Epithelial cell of proximal tubule (primary cell): ENCODE measurements at regions not wholly inside any gene's neighbourhood (a gene's known extent, or its start where the extent isn't known, plus 50 kb on each side); places are given as distances from the start of the nearest gene placed in this dataset.

Experiments
- DNase-seq: peaks from one replicate; pipeline ENCODE4 v3.0.0-alpha.2; 2011; ENCODE audit warnings: low read depth
- H3K4me3 ChIP-seq: 2 replicates; pipeline ENCODE4 v1.5.1; 2011; ENCODE audit warnings: low read depth, mild to moderate bottlenecking, low read length
- CTCF ChIP-seq: conservative IDR thresholded peaks from 2 replicates; pipeline ENCODE4 v1.5.1; 2012; ENCODE audit warnings: low read depth, mild to moderate bottlenecking, low read length

- no peak for DNase-seq
- H3K4me3 ChIP-seq = no peak overlapping the region
- TF ChIP-seq CTCF = peak; percentile 6
Measured at GRCh38 chr17:77427391-77427991, 286.7 kb downstream of the SEC14L1 start.

- DNase-seq = no peak
- H3K4me3 ChIP-seq = no peak overlapping the region
- TF ChIP-seq CTCF = no peak
Measured at GRCh38 chr17:77428020-77428748, 287.4 kb downstream of the SEC14L1 start.

- H3K4me3 ChIP-seq = no peak overlapping the region
- DNase-seq = no peak
- TF ChIP-seq CTCF = no peak
Measured at GRCh38 chr17:77428749-77429368, 288.1 kb downstream of the SEC14L1 start.

GRCh38 chr17:77429369-77429968 is 288.7 kb downstream of the SEC14L1 start:
- no peak for TF ChIP-seq CTCF
- no peak overlapping the region for H3K4me3 ChIP-seq

GRCh38 chr17:77429969-77430752 is 289.4 kb downstream of the SEC14L1 start:
- DNase-seq = peak; percentile 93
- H3K4me3 ChIP-seq = no peak overlapping the region
- TF ChIP-seq CTCF = peak; percentile 87

More at GRCh38 chr17:77429369-77429968, 288.7 kb downstream of the SEC14L1 start:
- no peak for DNase-seq

GRCh38 chr17:77432034-77432661 is 291.4 kb downstream of the SEC14L1 start:
- H3K4me3 ChIP-seq = no peak overlapping the region
- DNase-seq = no peak
- no peak for TF ChIP-seq CTCF
